GM18870 (cell line): ENCODE measurements at regions not wholly inside any gene's neighbourhood (a gene's known extent, or its start where the extent isn't known, plus 50 kb on each side); places are given as distances from the start of the nearest gene placed in this dataset.

Source experiments
- ATAC-seq: cut with Tn5 transposase; IDR thresholded peaks from one replicate; pipeline ENCODE4 v1.9.1; 2021; ENCODE audit warnings: moderate library complexity; ENCODE audit not compliant: unreplicated experiment

- no peak for ATAC-seq
Measured at GRCh38 chr11:121703201-121703600, 250.4 kb upstream of the SORL1-AS1 start.

GRCh38 chr11:121700968-121701367 is 248.2 kb upstream of the SORL1-AS1 start:
- no peak for ATAC-seq

GRCh38 chr11:121699801-121700200 is 247.0 kb upstream of the SORL1-AS1 start:
- ATAC-seq: no peak

DNA sequence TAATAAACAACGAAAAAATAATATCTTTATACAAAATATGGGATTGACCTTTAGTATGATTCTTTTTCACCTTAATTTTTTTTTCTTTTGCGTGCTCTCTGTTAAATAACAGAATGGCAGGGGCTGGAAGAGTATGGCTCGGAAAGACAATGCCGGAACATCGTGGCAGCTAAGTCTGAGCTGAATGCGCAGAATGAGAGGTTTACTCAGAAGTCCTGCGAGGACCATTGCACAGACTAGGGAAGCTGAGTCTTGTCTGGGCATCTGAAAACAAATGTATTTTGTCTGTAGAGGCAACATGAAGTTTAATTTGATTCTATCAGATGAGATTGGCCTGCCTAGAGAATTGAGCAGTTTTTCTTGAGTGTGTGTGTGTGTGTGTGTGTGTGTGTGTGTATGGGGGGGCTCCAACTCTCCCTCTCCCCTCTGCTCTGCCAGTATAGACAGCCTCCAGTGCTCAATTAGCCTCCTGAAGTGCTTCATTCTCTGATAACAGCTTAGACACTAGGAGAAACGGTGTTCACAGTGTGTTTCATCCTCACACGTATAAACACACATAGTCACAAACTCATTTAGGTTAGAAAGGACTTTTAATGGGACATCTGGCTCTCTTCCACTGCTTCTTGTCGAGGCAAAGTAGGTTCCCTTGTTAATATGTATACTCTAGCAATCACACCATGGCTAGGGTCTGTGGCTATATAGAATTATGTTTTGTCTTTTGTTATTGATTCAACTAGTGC is 244.3 kb upstream of the SORL1-AS1 start:
- ATAC-seq: no peak

DNA sequence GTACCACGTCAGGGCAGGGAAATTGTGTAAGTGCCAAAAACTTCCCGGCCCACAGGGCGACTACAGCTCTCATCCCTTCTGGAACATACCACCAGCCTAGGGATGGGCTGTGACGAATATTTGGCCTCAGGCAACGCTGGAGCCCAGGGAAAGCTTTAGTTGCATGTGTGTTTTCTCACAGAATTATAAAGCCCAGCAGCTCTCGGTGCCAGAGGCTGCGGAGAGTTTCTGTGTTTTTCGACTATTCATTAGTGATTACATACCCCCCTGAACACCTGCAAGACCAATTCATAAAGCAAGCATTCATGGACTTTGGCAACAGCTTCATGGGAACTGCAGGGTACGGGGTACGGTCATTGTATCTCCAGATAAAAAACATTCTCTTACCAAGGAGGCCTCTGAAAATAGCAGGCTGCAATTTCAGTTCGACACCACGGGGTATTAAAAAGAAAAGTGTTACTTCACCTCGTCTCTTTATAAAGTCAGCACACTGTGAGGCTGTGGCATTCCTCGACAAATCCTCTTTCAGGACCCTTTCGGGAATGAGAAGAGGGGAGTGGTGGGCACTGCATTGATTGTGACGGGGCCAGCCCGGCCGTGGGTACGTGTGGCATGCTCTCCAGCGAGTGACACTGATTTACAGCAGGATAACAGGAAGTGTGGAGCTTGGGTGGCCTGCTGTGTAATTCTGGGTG is 243.6 kb upstream of the SORL1-AS1 start:
- ATAC-seq: no peak

DNA sequence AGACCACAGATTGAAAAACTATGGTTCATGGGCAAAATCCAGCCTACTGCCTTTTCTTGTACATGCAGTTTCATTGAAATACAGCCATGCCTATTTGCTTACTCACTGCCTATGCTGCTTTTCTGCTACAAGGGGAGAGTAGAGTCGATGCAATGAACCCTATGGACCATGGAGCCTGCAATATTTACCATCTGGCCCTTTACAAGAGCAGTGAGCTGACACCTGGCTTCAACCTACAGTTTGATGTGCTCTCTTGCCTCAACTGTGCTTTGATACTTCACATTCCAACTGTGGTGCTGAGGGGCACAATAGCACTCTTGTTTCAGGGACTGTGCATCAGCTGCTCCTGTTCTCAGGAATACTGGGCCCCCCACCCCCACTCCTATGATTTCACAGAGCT is 239.5 kb upstream of the SORL1-AS1 start:
- ATAC-seq: no peak

GRCh38 chr11:121688860-121689614 is 236.3 kb upstream of the SORL1-AS1 start:
- no peak for ATAC-seq

GRCh38 chr11:121688055-121688491 is 235.3 kb upstream of the SORL1-AS1 start:
- no peak for ATAC-seq

GRCh38 chr11:121683791-121684190 is 231.0 kb upstream of the SORL1-AS1 start:
- ATAC-seq: no peak
